ENCODE measurements at regions not wholly inside any gene's neighbourhood (a gene's known extent, or its start where the extent isn't known, plus 50 kb on each side); places are given as distances from the start of the nearest gene placed in this dataset.

DNA sequence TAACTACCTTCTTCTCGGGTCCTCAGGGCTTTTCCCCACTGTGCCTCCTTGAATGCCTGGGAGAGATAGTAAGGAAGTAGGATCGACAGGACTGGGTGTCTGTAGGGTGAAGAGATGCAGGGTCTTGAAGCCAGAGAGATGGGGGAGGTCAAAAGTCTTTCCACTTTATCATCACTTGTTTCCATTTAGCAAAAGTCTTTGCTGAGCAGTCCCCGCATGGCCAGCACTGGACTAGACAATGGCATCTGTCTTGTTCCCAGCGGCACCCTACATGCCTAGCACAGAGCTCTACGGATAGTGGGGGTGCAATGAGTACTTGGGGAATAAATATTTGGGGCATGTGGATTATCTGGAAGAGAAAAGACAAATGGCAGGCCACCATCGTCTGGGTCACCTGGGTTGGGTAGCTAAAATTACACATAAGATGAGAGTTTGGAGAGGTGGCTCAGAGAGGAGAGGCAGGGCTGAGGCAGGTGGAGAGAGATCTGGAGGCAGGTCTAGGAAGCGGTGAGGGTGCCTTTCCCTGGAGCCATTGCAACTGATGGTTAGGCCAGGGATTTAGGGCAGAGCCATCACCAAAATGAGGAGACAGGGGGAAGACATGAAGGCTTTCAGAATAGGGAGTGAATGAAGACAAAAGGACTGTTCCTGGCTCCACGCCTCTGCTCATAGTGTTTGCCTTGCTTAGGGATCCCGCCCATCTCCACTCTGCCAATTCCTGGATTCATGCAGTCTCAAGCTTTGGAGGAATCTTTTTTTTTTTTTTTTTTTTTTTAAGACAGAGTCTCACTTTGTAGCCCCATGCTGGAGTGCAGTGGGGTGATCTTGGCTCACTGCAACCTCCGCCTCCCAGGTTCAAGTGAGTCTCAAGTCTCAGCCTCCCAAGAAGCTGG, 250.8 kb upstream of the KLF4 start:
- intact Hi-C loops (cut with DNase I; ENCODE audit: low total_unique reads), result no loop called here
- H3K36me3 ChIP-seq, result no peaks in the 10 kb centered on the region
- H3K4me3 ChIP-seq, result no peak overlapping the region
- DNase-seq, result no peak
- peak overlapping the region in 2 of 4 donors; percentile 53 to 59 for H3K27ac ChIP-seq
- 69 to 73% methylated on average over 6 to 10 of the region's 10 CpGs for WGBS, 2 donors (ENCODE audit: low coverage in 1 of 2)
- H3K4me1 ChIP-seq, result peaks cover 9 to 34% (median 20%) of the 10 kb centered on the region in 4 donors
- in situ Hi-C loops (cut with MboI; ENCODE audit: low pct_ligation_motif_present in 1 of 4, low pct_unique_long_range_greater_than_20kb in 1 of 4, low sequenced_read_pairs in 3 of 4), result loop anchor here in 1 of 4 donors (25.0 kb wide), 1 partner anchor 253 kb away; the partner anchor contains the start of gene KLF4
- no peaks in the 10 kb centered on the region for H3K9me3 ChIP-seq
- H3K27me3 ChIP-seq, result no peaks in the 10 kb centered on the region
- TF ChIP-seq POLR2A (IDR thresholded peaks at IDR 0.05), result no peak
- TF ChIP-seq EP300 (IDR thresholded peaks at IDR 0.05; ENCODE audit: low read depth), result no peak
- no peak for TF ChIP-seq CTCF (IDR thresholded peaks at IDR 0.05)
- TF ChIP-seq POLR2AphosphoS5 (IDR thresholded peaks at IDR 0.05), result no peak

- in situ Hi-C loops (cut with MboI; ENCODE audit: low pct_ligation_motif_present in 1 of 4, low pct_unique_long_range_greater_than_20kb in 1 of 4, low sequenced_read_pairs in 3 of 4) (loop anchor here in 1 of 4 donors (25.0 kb wide), 1 partner anchor 252 kb away; the partner anchor contains the start of gene KLF4), intact Hi-C loops (cut with DNase I; ENCODE audit: low total_unique reads) (no loop called here)
- WGBS, 2 donors (ENCODE audit: low coverage in 1 of 2), result 77% methylated on average over 12 of the region's 12 CpGs; no CpG with 5 or more reads in 1 of the 2 donors
- no peaks in the 10 kb centered on the region for H3K36me3 ChIP-seq
- no peaks in the 10 kb centered on the region for H3K9me3 ChIP-seq
- H3K4me1 ChIP-seq, result peaks cover 9 to 34% (median 20%) of the 10 kb centered on the region in 4 donors
- no peak overlapping the region for H3K4me3 ChIP-seq
- H3K27ac ChIP-seq, result peak overlapping the region in 2 of 4 donors; percentile 53 to 59
- no peaks in the 10 kb centered on the region for H3K27me3 ChIP-seq
- TF ChIP-seq POLR2A (IDR thresholded peaks at IDR 0.05) (no peak), CTCF (IDR thresholded peaks at IDR 0.05) (no peak), POLR2AphosphoS5 (IDR thresholded peaks at IDR 0.05) (no peak), EP300 (IDR thresholded peaks at IDR 0.05; ENCODE audit: low read depth) (no peak)
- no peak for DNase-seq
Measured at GRCh38 chr9:107739601-107740082, 250.1 kb upstream of the KLF4 start.

DNA sequence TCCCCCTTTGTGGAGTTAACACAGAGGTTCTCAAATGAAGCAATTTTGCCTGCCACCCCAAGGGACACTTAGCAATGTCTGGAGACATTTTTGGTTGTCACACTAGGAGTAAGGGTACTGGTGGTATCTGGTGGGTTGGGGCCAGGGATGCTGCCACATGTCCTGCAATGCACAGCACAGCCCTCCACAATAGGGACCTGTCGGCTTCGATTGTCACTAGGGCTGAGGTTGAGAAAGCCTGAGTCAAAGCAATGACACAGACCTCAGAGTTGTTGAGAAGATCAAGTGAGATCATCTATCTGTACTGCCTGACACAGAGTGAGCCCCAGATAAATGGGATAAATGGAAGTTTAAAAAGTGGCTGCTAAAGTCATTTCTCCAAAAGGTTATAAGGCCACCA, 249.2 kb upstream of the KLF4 start:
- no peak overlapping the region for H3K4me3 ChIP-seq
- WGBS, 2 donors (ENCODE audit: low coverage in 1 of 2), result 96% methylated on average over 2 of the region's 2 CpGs; no CpG with 5 or more reads in 1 of the 2 donors
- H3K9me3 ChIP-seq, result no peaks in the 10 kb centered on the region
- in situ Hi-C loops (cut with MboI; ENCODE audit: low pct_ligation_motif_present in 1 of 4, low pct_unique_long_range_greater_than_20kb in 1 of 4, low sequenced_read_pairs in 3 of 4), result loop anchor here in 1 of 4 donors (25.0 kb wide), 1 partner anchor 251 kb away; the partner anchor contains the start of gene KLF4
- H3K36me3 ChIP-seq, result no peaks in the 10 kb centered on the region
- DNase-seq, result no peak
- H3K4me1 ChIP-seq, result peaks cover 9 to 41% (median 21%) of the 10 kb centered on the region in 4 donors
- TF ChIP-seq POLR2A (IDR thresholded peaks at IDR 0.05), result no peak
- no peak for TF ChIP-seq EP300 (IDR thresholded peaks at IDR 0.05; ENCODE audit: low read depth)
- no peak for TF ChIP-seq CTCF (IDR thresholded peaks at IDR 0.05)
- no peak for TF ChIP-seq POLR2AphosphoS5 (IDR thresholded peaks at IDR 0.05)
- intact Hi-C loops (cut with DNase I; ENCODE audit: low total_unique reads), result no loop called here
- H3K27me3 ChIP-seq, result no peaks in the 10 kb centered on the region
- H3K27ac ChIP-seq, result peak overlapping the region; percentile 33 to 63 (median 56)

All from transverse colon (tissue), 4 donors.